GM12878 (cell line): ENCODE measurements at regions not wholly inside any gene's neighbourhood (a gene's known extent, or its start where the extent isn't known, plus 50 kb on each side); places are given as distances from the start of the nearest gene placed in this dataset.

Experiments
- BCL11A ChIP-seq: IDR thresholded peaks from 2 replicates; pipeline ENCODE4 v1.6.1; 2011; ENCODE audit warnings: low read depth, low read length
- CEBPB ChIP-seq, 2 experiments: fragments of 150-350 bp in 1 of 2; IDR thresholded peaks; 2 replicates each; pipeline ENCODE4 v1.6.1; 2012 to 2014; ENCODE audit warnings: low read depth in 2 of 2, low read length in 2 of 2, borderline replicate concordance in 1 of 2, inconsistent platforms in 1 of 2
- CHD2 ChIP-seq: IDR thresholded peaks from 2 replicates; pipeline ENCODE4 v1.6.1; 2011; ENCODE audit warnings: low read depth, low read length, improper control_type of control experiment, borderline replicate concordance
- CTCF ChIP-seq, 3 experiments: IDR thresholded peaks in 2 of 3; conservative IDR thresholded peaks in 1 of 3; 2 replicates each; pipeline ENCODE4 v1.5.1; 2011; ENCODE audit warnings: low read depth in 3 of 3, low read length in 3 of 3, mild to moderate bottlenecking in 3 of 3, control low read depth in 2 of 3, moderate library complexity in 2 of 3, inconsistent platforms in 1 of 3, mixed read lengths in 1 of 3; ENCODE audit not compliant: control insufficient read depth in 2 of 3, insufficient read depth in 1 of 3; ENCODE audit errors: extremely low read depth in 1 of 3
- E2F8 ChIP-seq: fragments of 450-650 bp; IDR thresholded peaks from 2 replicates; pipeline ENCODE4 v1.6.1; 2018; ENCODE audit warnings: mild to moderate bottlenecking, low read depth, moderate library complexity; ENCODE audit not compliant: partially characterized antibody
- EZH2 ChIP-seq: IDR thresholded peaks from 2 replicates; pipeline ENCODE4 v1.6.1; 2012; ENCODE audit warnings: low read depth, mild to moderate bottlenecking, control low read depth, inconsistent platforms, low read length, borderline replicate concordance; ENCODE audit not compliant: control insufficient read depth
- HDAC2 ChIP-seq: fragments of 200-600 bp; sonication (generic); IDR thresholded peaks from 2 replicates; pipeline ENCODE4 v1.6.1; 2017
- JUND ChIP-seq: IDR thresholded peaks from 2 replicates; pipeline ENCODE4 v1.6.1; 2012; ENCODE audit warnings: low read depth, mild to moderate bottlenecking, low read length, improper control_type of control experiment, moderate library complexity
- MYB ChIP-seq: fragments of 150-350 bp; IDR thresholded peaks from 2 replicates; pipeline ENCODE4 v1.6.1; 2014; ENCODE audit warnings: mild to moderate bottlenecking, low read depth, low read length, borderline replicate concordance
- POLR2A ChIP-seq: IDR thresholded peaks from 2 replicates; pipeline ENCODE4 v1.6.1; 2011; ENCODE audit warnings: low read depth, mild to moderate bottlenecking, low read length
- POLR2AphosphoS5 ChIP-seq: IDR thresholded peaks from 2 replicates; pipeline ENCODE4 v1.6.1; 2011; ENCODE audit warnings: mild to moderate bottlenecking, low read length, inconsistent platforms
- SREBF2 ChIP-seq: IDR thresholded peaks from 2 replicates; pipeline ENCODE4 v1.6.1; 2012; ENCODE audit warnings: mild to moderate bottlenecking, low read length
- TAF1 ChIP-seq: IDR thresholded peaks from 2 replicates; pipeline ENCODE4 v1.6.1; 2011; ENCODE audit warnings: mild to moderate bottlenecking, low read depth, low read length, borderline replicate concordance
- ZBTB33 ChIP-seq: fragments of 450-650 bp; IDR thresholded peaks from 2 replicates; pipeline ENCODE4 v1.6.1; 2017; ENCODE audit warnings: mild to moderate bottlenecking

- TF ChIP-seq POLR2AphosphoS5 (no peak), CHD2 (no peak), HDAC2 (no peak), ZBTB33 (no peak), CTCF (IDR thresholded peaks at IDR 0.05 in 2 of 3, conservative IDR thresholded peaks at IDR 0.05 in 1 of 3; ENCODE audit: control insufficient read depth in 2 of 3, extremely low read depth in 1 of 3, insufficient read depth in 1 of 3, low read depth in 3 of 3, low read length in 3 of 3) (no peak), POLR2A (no peak), MYB (no peak), SREBF2 (no peak), EZH2 (no peak), JUND (no peak), E2F8 (no peak), TAF1 (no peak), BCL11A (no peak), CEBPB (IDR thresholded peaks at IDR 0.05; ENCODE audit: borderline replicate concordance in 1 of 2, low read depth in 2 of 2, low read length in 2 of 2) (no peak)
Observed at GRCh38 chr20:60959971-60960370, 292.1 kb upstream of the CDH4 start.
